EH (cell line): ENCODE measurements at regions not wholly inside any gene's neighbourhood (a gene's known extent, or its start where the extent isn't known, plus 50 kb on each side); places are given as distances from the start of the nearest gene placed in this dataset.
"Not testable (repeated sequence)": the region's sequence is repeated elsewhere in the genome, so short reads cannot be mapped to it uniquely, and the experiment has no call there.

ENCODE experiments used
- DNase-seq: peaks from one replicate; pipeline ENCODE4 v3.0.0-alpha.2; 2015; ENCODE audit warnings: low read depth

DNA sequence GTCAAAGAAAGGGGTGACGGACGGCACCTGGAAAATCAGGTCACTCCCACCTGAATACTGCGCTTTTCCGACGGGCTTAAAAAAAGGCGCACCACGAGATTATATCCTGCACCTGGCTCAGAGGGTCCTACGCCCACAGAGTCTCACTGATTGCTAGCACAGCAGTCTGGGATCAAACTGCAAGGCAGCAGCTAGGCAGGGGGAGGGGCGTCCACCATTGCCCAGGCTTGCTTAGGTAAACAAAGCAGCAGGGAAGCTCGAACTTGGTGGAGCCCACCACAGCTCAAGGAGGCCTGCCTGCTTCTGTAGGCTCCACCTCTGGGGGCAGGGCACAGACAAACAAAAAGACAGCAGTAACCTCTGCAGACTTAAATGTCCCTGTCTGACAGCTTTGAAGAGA, 277.3 kb upstream of the ST8SIA4 start:
- DNase-seq: not testable (repeated sequence)

DNA sequence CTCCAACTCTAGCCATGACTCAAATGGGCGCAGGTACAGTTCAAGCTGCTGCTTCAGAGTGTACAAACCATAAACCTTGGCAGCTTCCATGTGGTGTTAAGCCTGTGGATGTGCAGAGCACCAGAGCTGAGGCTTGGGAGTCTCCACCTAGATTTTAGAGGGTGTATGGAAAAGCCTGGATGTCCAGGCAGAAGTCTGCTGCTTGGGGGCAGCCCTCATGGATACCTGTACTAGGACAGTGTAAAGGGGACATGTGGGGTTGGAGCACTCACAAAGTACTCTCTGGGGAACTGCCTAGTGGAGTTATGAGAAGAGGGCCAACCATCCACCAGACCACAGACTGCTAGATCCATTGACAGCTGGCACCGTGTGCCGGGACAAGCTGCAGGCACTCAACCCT, 273.5 kb upstream of the ST8SIA4 start:
- DNase-seq: no peak

DNA sequence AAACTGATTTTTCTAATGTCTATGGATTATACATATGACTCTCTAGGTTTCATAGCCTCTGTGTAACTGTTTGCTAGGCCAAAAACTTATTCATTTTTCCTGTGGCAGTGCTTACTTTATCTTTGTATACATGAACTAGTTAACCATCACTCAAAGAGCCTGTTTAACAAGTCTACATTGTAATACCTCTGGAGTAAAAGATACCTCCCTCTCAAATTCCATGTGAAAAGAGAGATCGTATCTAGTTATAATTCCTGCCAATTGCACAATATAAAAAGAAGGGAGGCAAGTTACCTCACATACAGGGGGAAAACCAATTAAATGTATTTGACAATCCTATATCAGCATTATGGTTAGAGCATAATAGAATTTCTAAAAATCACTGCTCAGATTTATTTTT, 271.9 kb upstream of the ST8SIA4 start:
- DNase-seq: no peak

DNA sequence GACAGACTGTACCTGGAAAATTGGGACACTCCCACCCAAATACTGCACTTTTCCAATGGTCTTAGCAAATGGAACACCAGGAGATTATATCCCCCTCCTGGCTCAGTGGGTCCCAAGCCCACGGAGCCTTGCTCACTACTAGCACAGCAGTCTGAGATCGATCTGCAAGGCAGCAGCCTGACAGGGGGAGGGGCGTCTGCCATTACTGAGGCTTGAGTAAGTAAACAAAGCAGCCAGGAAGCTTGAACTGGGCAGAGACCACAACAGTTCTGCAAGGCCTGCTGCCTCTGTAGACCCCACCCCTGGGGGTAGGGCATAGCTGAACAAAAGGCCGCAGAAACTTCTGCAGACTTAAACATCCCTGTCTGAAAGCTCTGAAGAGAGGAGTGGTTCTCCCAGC, 260.0 kb upstream of the ST8SIA4 start:
- no peak for DNase-seq

DNA sequence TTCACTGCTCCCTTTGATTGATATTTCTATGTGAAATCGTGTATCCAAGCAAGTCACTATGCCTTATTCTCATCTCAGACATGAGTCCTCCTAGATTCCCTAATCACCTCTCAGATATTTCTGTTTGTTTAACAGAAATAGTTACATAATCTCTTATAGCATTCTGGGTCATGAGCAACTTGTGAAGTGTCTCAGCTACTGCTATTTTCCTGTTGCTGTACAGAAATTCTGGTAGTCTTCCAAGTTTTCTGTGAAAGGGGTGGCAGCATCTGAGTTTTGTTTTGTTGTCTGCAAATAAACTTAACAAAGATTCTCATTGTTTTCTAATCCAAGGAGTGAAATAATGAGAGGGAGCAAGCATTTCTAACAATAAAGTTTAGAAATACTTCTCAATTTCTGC, 256.9 kb upstream of the ST8SIA4 start:
- DNase-seq: no peak

DNA sequence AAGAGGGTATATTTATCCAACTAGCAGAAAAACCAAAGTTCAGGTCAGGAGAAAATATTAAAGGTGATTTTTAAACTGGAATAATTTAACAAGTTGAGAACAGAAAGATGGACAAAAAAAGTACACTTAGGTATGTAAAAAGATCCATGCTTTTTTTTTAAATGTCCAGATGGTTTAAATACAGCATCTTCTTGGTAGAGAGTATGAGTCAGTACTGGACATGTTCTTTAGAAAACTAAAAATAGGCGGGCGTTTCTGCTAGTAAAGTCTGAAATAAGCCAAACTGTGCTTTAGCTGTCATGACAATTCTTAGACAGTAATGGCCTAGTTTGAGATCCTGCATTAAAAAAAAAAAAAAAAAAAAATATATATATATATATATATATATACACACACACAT, 255.9 kb upstream of the ST8SIA4 start:
- DNase-seq: no peak

DNA sequence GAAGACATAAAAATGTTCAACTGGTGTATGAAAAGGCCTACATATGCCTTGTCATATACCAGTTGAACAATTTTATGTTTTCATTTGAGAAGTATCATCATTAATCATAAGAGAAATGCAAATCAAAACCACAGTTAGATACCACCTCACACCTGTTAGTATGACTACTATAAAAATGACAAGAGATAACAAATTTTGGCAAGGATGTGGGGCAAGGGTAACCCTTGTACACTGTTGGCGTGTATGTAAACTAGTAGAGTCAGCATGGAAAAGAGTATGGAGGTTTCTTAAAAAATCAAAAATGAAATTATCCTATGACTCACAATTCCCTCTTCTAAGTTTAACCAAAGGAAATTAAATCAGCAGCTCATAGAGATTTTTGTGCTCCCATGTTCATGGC, 250.4 kb upstream of the ST8SIA4 start:
- DNase-seq: no peak

DNA sequence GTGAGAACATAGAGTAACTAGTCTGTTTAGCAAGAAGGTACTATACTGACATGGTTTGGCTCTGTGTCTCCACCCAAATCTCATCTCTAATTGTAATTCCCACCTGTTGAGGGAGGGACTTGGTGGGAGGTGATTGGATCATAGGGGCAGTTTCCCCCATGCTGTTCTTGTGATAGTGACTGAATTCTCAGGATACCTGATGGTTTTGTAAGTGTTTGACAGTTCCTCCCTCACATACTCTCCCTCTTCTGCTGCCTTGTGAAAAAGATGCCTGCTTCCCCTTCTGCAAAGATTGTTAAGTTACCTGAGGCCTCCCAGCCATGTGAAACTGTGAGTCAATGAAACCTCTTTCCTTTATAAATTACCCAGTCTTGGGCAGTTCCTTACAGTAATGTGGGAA, 240.4 kb upstream of the ST8SIA4 start:
- no peak for DNase-seq

DNA sequence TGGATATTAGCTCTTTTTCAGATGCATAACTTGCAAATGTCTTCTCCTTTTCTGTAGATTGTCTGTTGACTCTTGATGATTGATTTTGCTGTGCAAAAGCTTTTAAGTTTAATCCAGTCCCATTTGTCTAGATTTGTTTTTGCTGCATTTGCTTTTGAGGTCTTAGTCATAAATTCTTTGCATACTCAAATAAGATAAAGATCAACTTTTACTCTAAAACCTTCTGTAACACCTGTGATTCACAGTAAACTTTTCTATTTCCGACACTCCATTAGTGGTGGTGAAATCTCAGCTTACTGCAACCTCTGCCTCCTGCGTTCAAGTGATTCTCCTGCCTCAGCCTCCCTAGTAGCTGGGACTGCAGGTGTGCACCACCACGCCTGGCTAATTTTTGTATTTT, 239.0 kb upstream of the ST8SIA4 start:
- DNase-seq: no peak

DNA sequence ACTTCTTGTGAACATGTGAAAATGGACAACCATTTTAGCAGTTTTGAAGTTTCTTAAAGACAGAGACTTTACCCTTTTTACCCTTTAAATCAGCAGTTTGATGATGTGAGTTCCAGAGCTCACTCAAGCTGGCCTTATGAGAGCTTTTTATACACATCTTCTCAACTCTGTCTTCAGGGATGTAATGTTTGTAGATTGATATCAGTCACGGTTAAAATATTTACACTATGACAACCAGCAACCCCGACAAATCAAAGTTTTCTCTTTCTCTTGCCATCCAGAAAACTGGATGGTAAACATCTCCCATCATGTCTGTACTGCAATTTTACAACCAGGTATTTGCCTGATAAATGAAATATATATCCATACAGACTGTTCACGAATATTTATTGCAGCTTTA, 233.4 kb upstream of the ST8SIA4 start:
- no peak for DNase-seq

DNA sequence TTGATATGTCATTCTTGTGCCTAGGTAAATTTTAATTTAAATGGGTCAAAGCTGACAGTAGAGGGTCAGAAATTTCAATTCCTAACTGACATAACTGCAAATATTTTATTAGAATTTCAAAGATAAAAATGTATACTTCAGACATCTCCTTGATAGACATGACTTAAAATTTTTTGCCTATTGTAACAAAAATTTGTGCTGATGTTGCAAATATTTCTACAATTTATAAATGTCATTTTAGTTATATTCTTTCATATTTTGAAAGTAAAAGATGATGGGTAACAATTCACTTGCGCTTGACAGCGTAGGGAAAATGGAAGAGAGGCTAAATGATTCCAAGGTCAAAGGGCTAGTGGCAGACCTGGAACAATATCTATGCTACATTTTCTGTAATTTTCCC, 220.3 kb upstream of the ST8SIA4 start:
- DNase-seq: no peak

DNA sequence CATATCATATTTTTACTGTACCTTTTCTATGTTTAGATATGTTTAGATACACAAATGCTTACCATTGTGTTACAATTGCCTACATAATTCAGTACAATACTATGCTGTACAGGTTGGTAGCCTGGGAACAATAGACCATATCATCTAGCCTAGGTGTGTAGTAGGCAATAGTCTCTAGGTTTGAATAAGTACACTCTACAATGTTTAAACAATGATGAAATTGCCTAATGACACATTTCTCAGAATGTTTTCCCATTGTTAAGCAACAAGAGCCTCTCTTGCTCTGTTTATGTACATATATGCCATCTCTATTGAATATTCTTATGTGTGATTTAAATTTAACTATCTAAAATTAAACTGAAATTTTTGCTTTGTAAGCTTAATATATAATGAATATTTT, 209.6 kb upstream of the ST8SIA4 start:
- DNase-seq: no peak

DNA sequence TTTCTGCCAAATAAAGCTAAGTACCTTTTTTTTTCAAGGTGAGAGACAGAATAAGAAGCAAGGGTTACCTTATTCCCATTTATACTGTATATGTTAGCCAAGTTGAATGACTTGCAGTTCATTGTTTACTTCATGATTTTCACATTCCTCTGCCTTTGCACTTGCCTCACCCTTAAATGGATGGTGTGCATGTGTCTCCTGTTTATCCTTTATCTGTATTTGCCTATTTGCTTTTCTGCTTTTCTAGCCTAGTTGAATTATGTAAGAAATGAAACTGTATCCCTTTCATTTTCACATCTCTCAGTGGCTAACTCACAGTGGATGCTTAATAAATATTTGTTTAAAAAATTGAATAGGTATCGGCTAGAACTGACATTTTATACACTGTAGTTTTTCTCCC, 200.8 kb upstream of the ST8SIA4 start:
- no peak for DNase-seq

DNA sequence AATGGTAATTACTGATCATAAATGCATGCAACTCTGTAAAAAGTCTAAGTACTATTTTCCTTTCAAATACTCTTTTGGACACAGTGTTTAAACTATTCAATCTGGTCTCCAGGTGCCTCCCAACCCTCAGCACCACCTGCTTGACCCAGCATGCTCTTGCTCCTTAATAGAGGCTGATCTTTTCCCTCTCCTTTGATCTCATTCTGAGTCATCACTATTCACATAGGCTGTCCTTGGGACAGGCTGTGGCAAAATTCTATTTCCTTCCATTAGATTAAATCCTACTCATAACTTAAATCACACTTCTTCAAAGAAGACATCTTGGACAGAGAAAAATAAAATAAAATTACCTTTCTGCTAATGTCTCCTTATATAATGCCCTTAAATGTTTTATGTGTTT, 199.4 kb upstream of the ST8SIA4 start:
- no peak for DNase-seq

DNA sequence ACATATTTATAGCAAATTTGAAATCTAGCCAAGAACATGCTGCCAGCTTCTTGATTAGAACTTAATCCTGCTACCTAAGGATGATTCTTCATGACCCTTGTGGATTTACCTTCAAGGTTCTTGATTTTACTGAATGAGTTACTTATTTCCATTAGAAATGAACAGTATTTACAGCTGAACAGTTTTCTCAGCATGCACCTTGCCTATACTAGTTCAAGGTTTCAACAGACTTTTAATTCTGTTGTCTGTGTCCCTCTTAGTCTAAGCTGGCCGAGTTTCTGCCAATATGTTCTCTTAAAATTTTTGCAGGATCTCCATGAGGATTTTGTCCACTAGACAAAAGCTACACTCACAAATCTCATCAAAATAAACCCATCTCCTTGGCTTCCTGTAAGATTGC, 188.8 kb upstream of the ST8SIA4 start:
- no peak for DNase-seq

DNA sequence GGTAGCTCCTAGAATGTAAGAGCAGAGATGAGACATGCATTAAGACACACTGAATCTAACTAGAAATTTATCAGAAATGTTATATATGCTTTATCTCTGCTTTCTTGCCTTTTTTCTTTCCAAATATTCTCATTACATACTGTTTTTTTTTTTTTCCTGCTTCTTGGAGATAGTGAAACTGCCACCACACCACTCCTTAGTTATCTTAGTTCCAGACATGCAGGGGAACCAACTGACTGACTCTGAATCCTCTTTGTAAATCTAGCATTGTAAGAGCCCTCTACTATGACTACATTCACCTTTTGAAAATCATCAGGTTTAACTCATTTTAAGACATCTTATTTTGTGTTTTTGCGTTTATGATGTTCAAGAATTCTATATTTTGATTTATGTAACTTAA, 181.3 kb upstream of the ST8SIA4 start:
- no peak for DNase-seq

DNA sequence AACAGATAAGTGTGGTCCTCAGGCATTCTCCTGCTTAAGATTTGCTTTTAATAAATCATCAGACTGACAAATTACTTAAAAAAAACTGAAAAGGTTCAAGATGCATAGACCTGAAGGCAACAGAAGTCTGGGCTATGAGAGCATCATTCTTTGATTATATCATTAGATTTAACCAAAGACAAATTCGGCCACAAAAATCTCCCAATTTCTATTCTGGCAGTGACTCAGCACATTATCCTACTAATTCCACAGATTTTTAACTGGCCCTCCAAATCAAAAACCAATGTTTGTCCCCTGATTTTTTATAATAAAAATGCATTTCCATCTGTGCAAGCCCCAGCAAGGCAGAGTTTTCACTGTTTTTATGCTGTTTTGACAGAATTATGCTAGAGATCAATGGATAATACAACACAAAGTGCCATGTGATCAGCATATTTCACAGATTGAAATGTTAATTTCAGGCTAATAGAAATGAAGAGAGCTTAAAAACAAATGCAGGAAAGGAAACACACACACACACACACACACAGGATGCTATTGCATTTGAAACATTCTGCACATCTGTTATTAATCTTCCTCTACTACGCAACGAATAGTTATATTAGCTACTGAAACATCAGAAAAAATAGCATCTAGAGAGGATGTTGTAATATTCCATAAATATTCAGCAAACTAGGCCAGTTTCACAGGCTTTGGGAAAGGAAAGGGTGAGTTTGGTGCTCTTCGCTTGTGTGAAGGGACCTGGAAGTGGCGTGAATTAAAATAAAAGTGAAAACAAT, 177.6 kb upstream of the ST8SIA4 start:
- DNase-seq: no peak

DNA sequence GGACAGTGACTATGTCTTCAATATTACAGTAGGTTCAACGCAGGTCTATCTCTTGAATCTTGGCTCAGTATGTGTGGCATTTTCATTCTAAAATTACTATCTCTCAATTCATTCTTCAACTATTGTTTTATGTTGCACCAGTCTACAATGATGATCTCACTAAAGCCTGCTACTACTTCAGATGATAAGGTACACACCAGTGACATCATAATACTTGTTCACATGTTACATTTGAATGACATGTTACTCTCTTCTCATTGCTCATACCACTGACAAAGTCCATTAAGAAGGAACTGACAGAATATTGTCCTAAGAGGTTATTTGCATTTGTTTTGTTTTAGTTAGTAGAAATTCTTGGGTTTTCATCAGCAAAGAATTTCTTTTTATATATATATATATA, 165.2 kb upstream of the ST8SIA4 start:
- no peak for DNase-seq

DNA sequence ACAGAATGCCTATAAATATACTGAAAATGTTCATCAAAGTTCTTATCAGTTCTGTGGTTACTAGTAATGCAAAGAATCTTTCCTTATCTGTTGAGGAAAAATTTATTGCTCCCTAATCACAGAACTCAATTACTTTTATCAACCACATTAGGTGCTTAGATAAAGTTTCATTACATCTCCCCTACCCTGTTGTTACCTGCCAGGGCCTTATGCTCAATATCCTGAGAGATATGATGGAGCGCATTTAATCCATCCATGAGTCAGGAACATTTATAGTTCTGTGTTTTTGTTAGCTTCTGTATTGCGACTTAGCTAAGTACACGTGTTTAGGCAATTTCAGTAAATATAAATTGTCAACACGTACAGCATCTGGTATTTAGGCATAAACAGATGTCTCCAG, 164.3 kb upstream of the ST8SIA4 start:
- DNase-seq: no peak

DNA sequence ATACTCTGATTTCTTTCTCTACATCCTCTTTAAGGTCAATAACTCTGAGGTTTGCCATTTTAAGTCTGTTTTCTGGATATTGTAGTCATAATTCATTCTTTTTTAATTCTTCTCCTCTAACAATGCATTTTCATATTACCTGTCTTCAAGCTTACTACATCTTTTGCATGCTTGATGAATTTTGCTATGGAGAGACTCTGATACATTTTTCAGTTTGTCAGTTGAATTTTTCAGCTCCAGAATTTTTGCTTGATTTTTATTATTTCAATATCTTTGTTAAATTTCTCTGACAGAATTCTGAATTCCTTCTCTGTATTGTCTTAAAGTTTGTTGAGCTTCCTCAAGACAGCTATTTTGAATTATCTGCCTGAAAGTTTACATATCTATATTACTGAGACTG, 159.8 kb upstream of the ST8SIA4 start:
- no peak for DNase-seq

DNA sequence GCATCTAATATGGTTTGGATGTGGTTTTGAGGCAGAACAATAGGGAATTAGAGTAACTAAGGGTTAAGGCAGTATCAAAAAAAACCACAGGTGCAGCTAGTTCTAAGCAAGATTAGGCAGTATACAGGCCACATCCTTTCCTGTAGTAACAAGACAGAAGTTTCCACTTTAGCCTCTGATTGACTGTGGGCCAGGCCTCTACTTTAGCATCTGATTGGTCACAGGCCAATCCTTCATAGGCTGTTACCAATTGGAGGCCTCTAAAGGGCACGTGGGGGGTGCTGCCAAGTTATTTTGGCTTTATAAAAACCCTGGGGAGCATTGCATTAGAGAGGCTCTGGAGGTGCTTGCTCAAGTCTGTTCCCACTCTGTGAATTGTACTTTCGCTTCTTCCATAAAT, 144.1 kb upstream of the ST8SIA4 start:
- no peak for DNase-seq

DNA sequence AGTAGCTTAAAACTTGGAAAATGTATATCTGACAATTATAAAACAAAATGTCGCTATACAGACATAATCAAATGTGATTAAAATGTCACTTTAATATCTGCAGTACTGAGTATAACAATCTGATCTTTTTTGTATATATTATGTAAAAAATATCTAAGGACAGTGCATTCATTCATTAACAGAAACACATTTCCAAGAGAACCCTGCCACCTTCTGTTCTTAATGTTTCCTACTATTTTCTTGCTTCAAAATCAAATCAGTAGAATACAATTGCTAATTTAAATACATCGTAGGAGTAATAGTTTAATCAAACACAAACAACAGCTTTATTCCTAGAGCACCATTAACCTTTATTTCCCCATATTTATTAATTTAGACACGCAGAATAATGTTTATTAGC, 142.6 kb upstream of the ST8SIA4 start:
- no peak for DNase-seq

DNA sequence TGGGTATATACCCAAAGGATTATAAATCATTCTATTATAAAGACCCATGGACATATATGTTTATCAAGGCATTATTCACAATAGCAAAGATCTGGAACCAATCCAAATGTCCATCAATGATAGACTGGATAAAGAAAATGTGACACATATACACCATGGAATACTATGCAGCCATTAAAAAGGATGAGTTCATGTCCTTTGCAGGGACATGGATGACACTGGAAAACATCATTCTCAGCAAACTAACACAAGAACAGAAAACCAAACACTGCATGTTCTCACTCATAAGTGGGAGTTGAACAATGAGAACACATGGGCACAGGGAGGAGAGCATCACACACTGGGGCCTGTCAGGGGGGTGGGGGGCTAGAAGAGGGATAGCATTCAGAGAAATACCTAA, 136.9 kb upstream of the ST8SIA4 start:
- DNase-seq: not testable (repeated sequence)

DNA sequence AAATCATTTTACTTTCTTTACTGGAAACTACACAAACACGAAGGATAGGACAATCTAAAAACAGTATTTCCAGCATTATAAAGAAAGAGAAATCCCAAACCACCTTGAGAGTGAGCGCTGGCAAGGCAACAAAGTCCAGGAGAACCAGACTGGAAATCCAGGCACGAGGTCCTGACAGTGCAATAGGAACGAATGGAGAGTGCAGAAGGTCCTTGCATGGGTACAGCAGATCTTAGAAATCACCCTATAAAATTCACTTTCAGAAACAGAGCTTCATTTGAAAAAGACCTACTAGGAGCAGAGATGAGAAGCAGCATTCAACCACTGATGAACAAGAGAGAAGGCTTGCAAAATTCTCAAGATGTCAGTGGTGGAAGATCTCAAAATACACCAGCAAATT, 133.7 kb upstream of the ST8SIA4 start:
- DNase-seq: no peak

DNA sequence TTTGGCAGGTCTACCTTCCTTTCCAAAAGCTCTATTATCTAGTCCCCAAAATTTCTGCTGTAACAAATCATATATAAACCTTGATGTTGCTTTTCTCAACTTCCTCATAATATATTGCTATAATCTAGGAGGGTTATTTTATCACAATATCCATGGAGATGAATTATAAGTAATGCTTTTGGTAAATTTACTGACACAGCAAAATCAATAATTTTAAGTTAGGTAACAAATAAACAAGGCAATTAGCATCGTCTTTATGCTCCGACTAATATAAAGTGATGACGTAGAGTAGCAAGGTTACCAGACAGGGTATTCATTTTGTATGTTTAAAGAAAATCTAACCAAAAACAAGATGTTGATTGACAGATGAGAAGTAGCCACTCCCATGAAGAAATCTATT, 132.3 kb upstream of the ST8SIA4 start:
- no peak for DNase-seq
